ENCODE measurements at regions not wholly inside any gene's neighbourhood (a gene's known extent, or its start where the extent isn't known, plus 50 kb on each side); places are given as distances from the start of the nearest gene placed in this dataset.

GRCh38 chr1:47562799-47563198 lies 125.0 kb downstream of the FOXD2 start:
- Histone ChIP-seq H3K27ac (ENCODE audit: low read depth, low read length, poor library complexity, severe bottlenecking) (no peak overlapping the region), H3K36me3 (ENCODE audit: insufficient read depth, low read length) (no peaks in the 10 kb centered on the region), H3K4me3 (ENCODE audit: low read depth, low read length, poor library complexity, severe bottlenecking) (no peak overlapping the region), H2AFZ (ENCODE audit: low read length) (no peak overlapping the region), H3K27me3 (ENCODE audit: insufficient read depth, low read length) (no peaks in the 10 kb centered on the region; the same call in 1 of the 2 replicates), H3K9ac (ENCODE audit: low read length) (no peak overlapping the region), H3K4me1 (ENCODE audit: insufficient read depth, low read length, severe bottlenecking) (no peaks in the 10 kb centered on the region), H4K20me1 (ENCODE audit: insufficient read depth, low read length) (no peaks in the 10 kb centered on the region), H3K9me3 (ENCODE audit: low read length) (no peaks in the 10 kb centered on the region), H3K4me2 (ENCODE audit: low read length) (no peak overlapping the region), H3F3A (ENCODE audit: insufficient read depth, low read length) (no peaks in the 10 kb centered on the region), H3K79me2 (ENCODE audit: insufficient read depth, low read length) (no peaks in the 10 kb centered on the region), H3K9me2 (ENCODE audit: low read depth, low read length) (no peaks in the 10 kb centered on the region)
- TF ChIP-seq EZH2 (IDR thresholded peaks at IDR 0.05; ENCODE audit: borderline replicate concordance, low read length) (no peak), CTCF (IDR thresholded peaks at IDR 0.05; ENCODE audit: low read length) (no peak)

- Histone ChIP-seq H2AFZ (ENCODE audit: low read length) (no peak overlapping the region), H3K4me2 (ENCODE audit: low read length) (no peak overlapping the region), H3K9ac (ENCODE audit: low read length) (no peak overlapping the region), H3K27me3 (ENCODE audit: insufficient read depth, low read length) (no peaks in the 10 kb centered on the region; the same call in 1 of the 2 replicates), H3F3A (ENCODE audit: insufficient read depth, low read length) (no peaks in the 10 kb centered on the region), H3K79me2 (ENCODE audit: insufficient read depth, low read length) (no peaks in the 10 kb centered on the region), H3K4me3 (ENCODE audit: low read depth, low read length, poor library complexity, severe bottlenecking) (no peak overlapping the region), H3K4me1 (ENCODE audit: insufficient read depth, low read length, severe bottlenecking) (no peaks in the 10 kb centered on the region), H3K36me3 (ENCODE audit: insufficient read depth, low read length) (no peaks in the 10 kb centered on the region), H4K20me1 (ENCODE audit: insufficient read depth, low read length) (no peaks in the 10 kb centered on the region), H3K9me3 (ENCODE audit: low read length) (no peaks in the 10 kb centered on the region), H3K9me2 (ENCODE audit: low read depth, low read length) (no peaks in the 10 kb centered on the region), H3K27ac (ENCODE audit: low read depth, low read length, poor library complexity, severe bottlenecking) (no peak overlapping the region)
- TF ChIP-seq EZH2 (IDR thresholded peaks at IDR 0.05; ENCODE audit: borderline replicate concordance, low read length), result no peak
- no peak for TF ChIP-seq CTCF (IDR thresholded peaks at IDR 0.05; ENCODE audit: low read length)
Measured at GRCh38 chr1:47563201-47563600, 125.4 kb downstream of the FOXD2 start.

GRCh38 chr1:47564570-47564969 lies 126.7 kb downstream of the FOXD2 start:
- Histone ChIP-seq H4K20me1 (ENCODE audit: insufficient read depth, low read length) (no peaks in the 10 kb centered on the region), H3K9ac (ENCODE audit: low read length) (no peak overlapping the region), H3K27ac (ENCODE audit: low read depth, low read length, poor library complexity, severe bottlenecking) (no peak overlapping the region), H3K36me3 (ENCODE audit: insufficient read depth, low read length) (no peaks in the 10 kb centered on the region), H3K79me2 (ENCODE audit: insufficient read depth, low read length) (no peaks in the 10 kb centered on the region), H3K9me3 (ENCODE audit: low read length) (no peaks in the 10 kb centered on the region), H3K27me3 (ENCODE audit: insufficient read depth, low read length) (no peaks in the 10 kb centered on the region; the same call in 1 of the 2 replicates), H3K4me3 (ENCODE audit: low read depth, low read length, poor library complexity, severe bottlenecking) (no peak overlapping the region), H3K9me2 (ENCODE audit: low read depth, low read length) (no peaks in the 10 kb centered on the region), H3F3A (ENCODE audit: insufficient read depth, low read length) (no peaks in the 10 kb centered on the region), H2AFZ (ENCODE audit: low read length) (no peak overlapping the region), H3K4me1 (ENCODE audit: insufficient read depth, low read length, severe bottlenecking) (no peaks in the 10 kb centered on the region), H3K4me2 (ENCODE audit: low read length) (no peak overlapping the region)
- TF ChIP-seq CTCF (IDR thresholded peaks at IDR 0.05; ENCODE audit: low read length) (no peak), EZH2 (IDR thresholded peaks at IDR 0.05; ENCODE audit: borderline replicate concordance, low read length) (no peak)

Data from OCI-LY1 (cell line).